Stomach (tissue), 8 donors: ENCODE measurements at regions not wholly inside any gene's neighbourhood (a gene's known extent, or its start where the extent isn't known, plus 50 kb on each side); places are given as distances from the start of the nearest gene placed in this dataset.
A peak's percentile ranks its signal among the peaks of the same experiment; 100 is the strongest.

ENCODE experiments used
- DNase-seq, 2 donors: peaks; one replicate each; pipeline versions ENCODE4 v3.0.0 to v3.0.0-alpha.2; 2013 to 2019
- H3K27ac ChIP-seq, 5 donors: fragments of 200-600 bp in 4 of 5; sonication (generic) in 4 of 5; one replicate each; pipeline ENCODE4 v1.5.1; 2013 to 2019; ENCODE audit warnings: mild to moderate bottlenecking in 1 of 5, moderate library complexity in 1 of 5
- H3K27me3 ChIP-seq, 3 donors: fragments of 200-600 bp; sonication (generic); one replicate each; pipeline ENCODE4 v1.5.1; 2017 to 2019; ENCODE audit warnings: mixed run types in 1 of 3
- H3K36me3 ChIP-seq, 4 donors: fragments of 200-600 bp; sonication (generic); 1 replicate in 3 of 4; 2 replicates in 1 of 4; pipeline ENCODE4 v1.5.1; 2016 to 2019
- H3K4me1 ChIP-seq, 4 donors: fragments of 200-600 bp; sonication (generic); one replicate each; pipeline ENCODE4 v1.5.1; 2016 to 2019
- H3K4me3 ChIP-seq, 4 donors: fragments of 200-600 bp; sonication (generic) in 3 of 4; one replicate each; pipeline ENCODE4 v1.5.1; 2016 to 2019; ENCODE audit warnings: mild to moderate bottlenecking in 1 of 4
- H3K9me3 ChIP-seq, 4 donors: fragments of 200-600 bp; sonication (generic); one replicate each; pipeline ENCODE4 v1.5.1; 2016 to 2019
- CTCF ChIP-seq, 7 experiments: fragments of 450-650 bp in 4 of 7; fragments of 200-600 bp in 3 of 7; sonication (generic) in 3 of 7; IDR thresholded peaks; one replicate each; pipeline ENCODE4 v1.5.1; 2016 to 2019; ENCODE audit warnings: antibody characterized with exemption in 7 of 7, control low read depth in 2 of 7, mild to moderate bottlenecking in 1 of 7
- EP300 ChIP-seq: sonication (generic); formaldehyde crosslinking; IDR thresholded peaks from one replicate; pipeline ENCODE4 v1.6.1; 2017; ENCODE audit warnings: antibody characterized with exemption
- POLR2A ChIP-seq, 4 donors: fragments of 450-650 bp; IDR thresholded peaks; one replicate each; pipeline ENCODE4 v1.6.1; 2016; ENCODE audit warnings: antibody characterized with exemption in 4 of 4, control low read depth in 2 of 4, mild to moderate bottlenecking in 1 of 4, moderate library complexity in 1 of 4
- POLR2AphosphoS5 ChIP-seq, 3 donors: sonication (generic); formaldehyde crosslinking; IDR thresholded peaks; one replicate each; pipeline ENCODE4 v1.6.1; 2016; ENCODE audit warnings: antibody characterized with exemption in 3 of 3
- WGBS, 5 donors: extraction: QIAGEN DNeasy Blood & Tissue Kit in 3 of 5; methylation state at CpG; one replicate each; pipeline versions ENCODE4 v1.1.5 to v1.1.7; 2013 to 2018; 5-methylcytosine and 5-hydroxymethylcytosine counted together
- intact Hi-C: fragments of 100-400 bp; cut with DNase I; formaldehyde crosslinking; loops from one replicate; pipeline ENCODE4 v1.15.1; 2023; ENCODE audit warnings: low total_unique reads
- donor health status: healthy with polysubstance abuse.
- donor health status: Bipolar disorder and iron deficiency.
- donor health status: healthy.

- TF ChIP-seq EP300 = no peak
- no peak for TF ChIP-seq CTCF (IDR thresholded peaks at IDR 0.05)
- no peak for TF ChIP-seq POLR2AphosphoS5 (IDR thresholded peaks at IDR 0.05)
- TF ChIP-seq POLR2A (IDR thresholded peaks at IDR 0.05) = no peak
- intact Hi-C loops = no loop called here
- 80 to 92% (median 87%) methylated on average over 4 of the region's 4 CpGs for WGBS, 5 donors
- Histone ChIP-seq H3K27me3 (no peaks in the 10 kb centered on the region), H3K4me3 (no peak overlapping the region), H3K27ac (no peak overlapping the region), H3K4me1 (no peaks in the 10 kb centered on the region), H3K9me3 (peaks cover 0 to 4% (median 0%) of the 10 kb centered on the region in 4 donors), H3K36me3 (no peaks in the 10 kb centered on the region)
- no peak for DNase-seq
These were observed 182.6 kb upstream of the CD96 start for GRCh38 chr3:111359261-111360030.

GRCh38 chr3:111362381-111363009 is 179.5 kb upstream of the CD96 start:
- intact Hi-C loops = no loop called here
- H3K27me3 ChIP-seq = no peaks in the 10 kb centered on the region
- no peaks in the 10 kb centered on the region for H3K36me3 ChIP-seq
- no peaks in the 10 kb centered on the region for H3K4me1 ChIP-seq
- 41 to 62% (median 55%) methylated on average over 1 of the region's 1 CpG for WGBS, 5 donors
- TF ChIP-seq CTCF (IDR thresholded peaks at IDR 0.05) (no peak), POLR2A (IDR thresholded peaks at IDR 0.05) (no peak), POLR2AphosphoS5 (IDR thresholded peaks at IDR 0.05) (no peak), EP300 (no peak)
- peaks cover 0 to 4% (median 0%) of the 10 kb centered on the region in 4 donors for H3K9me3 ChIP-seq
- peak in 1 of 2 donors; percentile 10 for DNase-seq
- H3K4me3 ChIP-seq = no peak overlapping the region
- H3K27ac ChIP-seq = no peak overlapping the region

- no peak overlapping the region for H3K4me3 ChIP-seq
- no peaks in the 10 kb centered on the region for H3K36me3 ChIP-seq
- no peak overlapping the region for H3K27ac ChIP-seq
- no peaks in the 10 kb centered on the region for H3K27me3 ChIP-seq
- no peaks in the 10 kb centered on the region for H3K4me1 ChIP-seq
- DNase-seq = no peak
- WGBS, 5 donors = 66 to 78% (median 69%) methylated on average over 4 of the region's 4 CpGs
- intact Hi-C loops = no loop called here
- H3K9me3 ChIP-seq = peaks cover 0 to 6% (median 1%) of the 10 kb centered on the region in 4 donors
- no peak for TF ChIP-seq POLR2A (IDR thresholded peaks at IDR 0.05)
- TF ChIP-seq EP300 = no peak
- TF ChIP-seq POLR2AphosphoS5 (IDR thresholded peaks at IDR 0.05) = no peak
- no peak for TF ChIP-seq CTCF (IDR thresholded peaks at IDR 0.05)
These were observed 175.5 kb upstream of the CD96 start for GRCh38 chr3:111366515-111366914.

GRCh38 chr3:111368056-111368455 is 173.9 kb upstream of the CD96 start:
- WGBS, 5 donors = 90 to 98% (median 97%) methylated on average over 1 of the region's 1 CpG
- H3K27me3 ChIP-seq = no peaks in the 10 kb centered on the region
- H3K4me1 ChIP-seq = no peaks in the 10 kb centered on the region
- H3K36me3 ChIP-seq = no peaks in the 10 kb centered on the region
- H3K4me3 ChIP-seq = no peak overlapping the region
- DNase-seq = no peak
- intact Hi-C loops = no loop called here
- H3K9me3 ChIP-seq = peaks cover 0 to 21% (median 15%) of the 10 kb centered on the region in 4 donors
- TF ChIP-seq POLR2A (IDR thresholded peaks at IDR 0.05) = no peak
- no peak for TF ChIP-seq EP300
- no peak for TF ChIP-seq POLR2AphosphoS5 (IDR thresholded peaks at IDR 0.05)
- no peak for TF ChIP-seq CTCF (IDR thresholded peaks at IDR 0.05)
- no peak overlapping the region for H3K27ac ChIP-seq
